H1 (cell line): ENCODE measurements at regions not wholly inside any gene's neighbourhood (a gene's known extent, or its start where the extent isn't known, plus 50 kb on each side); places are given as distances from the start of the nearest gene placed in this dataset.

Experiments
- E2F6 ChIP-seq: IDR thresholded peaks from 2 replicates; pipeline ENCODE4 v1.6.1; 2012; ENCODE audit warnings: inconsistent platforms
- GABPA ChIP-seq: IDR thresholded peaks from 2 replicates; pipeline ENCODE4 v1.6.1; 2011; ENCODE audit warnings: mild to moderate bottlenecking, low read length, moderate library complexity, borderline replicate concordance; ENCODE audit not compliant: insufficient read depth
- GTF2F1 ChIP-seq: IDR thresholded peaks from 2 replicates; pipeline ENCODE4 v1.6.1; 2012; ENCODE audit warnings: low read depth, low read length, improper control_type of control experiment, borderline replicate concordance
- KDM5A ChIP-seq: fragments of 200-600 bp; IDR thresholded peaks from 2 replicates; pipeline ENCODE4 v1.7.1; 2012; ENCODE audit warnings: mild to moderate bottlenecking, low read length, inconsistent platforms, mixed read lengths

- no peak for TF ChIP-seq GTF2F1
- no peak for TF ChIP-seq GABPA
- no peak for TF ChIP-seq KDM5A
- TF ChIP-seq E2F6 = no peak
- TF ChIP-seq, all 59 proteins: peak for 0
These were observed 873.8 kb downstream of the GLUD2 start (continued) for GRCh38 chrX:121921258-121921657.
